ENCODE measurements at regions not wholly inside any gene's neighbourhood (a gene's known extent, or its start where the extent isn't known, plus 50 kb on each side); places are given as distances from the start of the nearest gene placed in this dataset.

- TF ChIP-seq ZNF530 (tag by site-specific recombination; IDR thresholded peaks at IDR 0.05; ENCODE audit: low read depth) (no peak), ZNF366 (tag by site-specific recombination; conservative IDR thresholded peaks at IDR 0.05) (no peak), ZNF148 (tag by site-specific recombination; IDR thresholded peaks at IDR 0.05; ENCODE audit: borderline replicate concordance) (no peak), ZNF169 (tag by site-specific recombination; IDR thresholded peaks at IDR 0.05) (no peak), ZNF350 (tag by site-specific recombination; IDR thresholded peaks at IDR 0.05) (no peak), ZNF311 (tag by site-specific recombination; IDR thresholded peaks at IDR 0.05; ENCODE audit: borderline replicate concordance) (no peak), ZNF624 (tag by site-specific recombination; IDR thresholded peaks at IDR 0.05) (no peak), ZBTB21 (tag by site-specific recombination; IDR thresholded peaks at IDR 0.05) (no peak), ZNF16 (tag by site-specific recombination; IDR thresholded peaks at IDR 0.05; ENCODE audit: low read depth) (no peak), SP7 (tag by site-specific recombination; IDR thresholded peaks at IDR 0.05) (no peak)
- CTCF ChIA-PET: no interaction called here
- no peaks in the 10 kb centered on the region for H3K9me3 ChIP-seq (ENCODE audit: control insufficient read depth, insufficient read depth, low read depth, low read length)
- no peak overlapping the region for H3K27ac ChIP-seq (ENCODE audit: extremely low read depth, low read depth, low read length)
- no peaks in the 10 kb centered on the region for H3K36me3 ChIP-seq (ENCODE audit: control insufficient read depth in 2 of 2, insufficient read depth in 1 of 2, low read length in 2 of 2)
- no peaks in the 10 kb centered on the region for H3K4me1 ChIP-seq (ENCODE audit: control insufficient read depth, insufficient read depth, low read length)
- POLR2A ChIA-PET: no interaction called here
- no peak overlapping the region for H3K4me3 ChIP-seq (ENCODE audit: low read depth, low read length)
These were observed 221.1 kb upstream of the TMTC4 start for GRCh38 chr13:100895651-100896050.

DNA sequence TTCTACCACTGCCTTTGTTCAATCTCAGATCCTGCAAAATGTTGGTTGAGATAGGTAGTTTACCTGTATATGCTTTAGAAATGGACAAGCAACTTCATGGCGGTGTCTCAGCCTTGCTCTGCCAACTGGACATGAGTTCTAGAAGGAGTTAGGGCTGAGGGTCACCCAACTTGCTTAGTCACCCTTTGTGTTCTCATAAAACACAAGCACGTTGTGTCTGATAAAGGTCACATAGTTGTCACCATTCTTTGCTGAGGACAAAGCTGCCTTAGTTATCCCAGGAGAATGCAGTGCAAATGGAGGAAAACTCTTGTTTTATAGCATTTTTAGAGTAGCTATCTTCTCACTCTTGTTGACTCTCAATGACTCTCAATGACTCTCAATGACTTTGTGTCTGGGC, 218.4 kb upstream of the TMTC4 start:
- H3K4me1 ChIP-seq (ENCODE audit: control insufficient read depth, insufficient read depth, low read length): no peaks in the 10 kb centered on the region
- H3K27ac ChIP-seq (ENCODE audit: extremely low read depth, low read depth, low read length): no peak overlapping the region
- no peaks in the 10 kb centered on the region for H3K36me3 ChIP-seq (ENCODE audit: control insufficient read depth in 2 of 2, insufficient read depth in 1 of 2, low read length in 2 of 2)
- POLR2A ChIA-PET: no interaction called here
- CTCF ChIA-PET: interaction anchor here (0.6 kb wide), 1 partner anchor 28 kb away, joined by 5 read pairs; no protein-coding TSS in a partner anchor
- H3K9me3 ChIP-seq (ENCODE audit: control insufficient read depth, insufficient read depth, low read depth, low read length): no peaks in the 10 kb centered on the region
- H3K4me3 ChIP-seq (ENCODE audit: low read depth, low read length): no peak overlapping the region
- no peak for TF ChIP-seq HOXA7 (CRISPR knock-in tag; IDR thresholded peaks at IDR 0.05; ENCODE audit: borderline replicate concordance)
- TF ChIP-seq ZNF274 (IDR thresholded peaks at IDR 0.05; ENCODE audit: low read length): no peak
- TF ChIP-seq ZNF274 (tag by site-specific recombination; IDR thresholded peaks at IDR 0.05; ENCODE audit: borderline replicate concordance): no peak
- TF ChIP-seq ZNF423 (tag by site-specific recombination; IDR thresholded peaks at IDR 0.05): no peak
- TF ChIP-seq PBX3 (CRISPR knock-in tag; IDR thresholded peaks at IDR 0.05): no peak
- no peak for TF ChIP-seq ZNF155 (tag by site-specific recombination; IDR thresholded peaks at IDR 0.05)
- TF ChIP-seq ZNF571 (tag by site-specific recombination; IDR thresholded peaks at IDR 0.05): no peak
- no peak for TF ChIP-seq GLIS2 (tag by site-specific recombination; IDR thresholded peaks at IDR 0.05)

DNA sequence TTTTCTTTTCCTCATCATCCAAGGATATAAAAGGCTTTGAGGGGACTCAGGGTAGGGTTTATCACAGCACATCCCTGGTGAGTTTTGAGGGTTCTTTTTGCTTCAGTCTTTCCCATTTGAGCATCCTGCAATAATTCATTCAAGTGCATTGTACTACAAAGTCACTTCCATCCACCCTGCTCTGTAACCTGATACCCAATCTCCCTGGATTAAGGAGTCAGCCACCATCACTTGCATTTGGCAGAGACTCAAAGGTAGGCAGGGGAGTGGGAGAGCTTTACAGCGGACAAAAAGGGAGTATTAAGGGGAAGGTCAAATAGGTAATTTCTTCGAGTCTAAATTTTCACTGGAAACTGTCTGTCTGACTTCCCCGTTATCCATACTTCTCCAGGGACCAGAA, 216.1 kb upstream of the TMTC4 start:
- CTCF ChIA-PET: no interaction called here
- no peaks in the 10 kb centered on the region for H3K4me1 ChIP-seq (ENCODE audit: control insufficient read depth, insufficient read depth, low read length)
- no peak overlapping the region for H3K4me3 ChIP-seq (ENCODE audit: low read depth, low read length)
- H3K27ac ChIP-seq (ENCODE audit: extremely low read depth, low read depth, low read length): no peak overlapping the region
- POLR2A ChIA-PET: no interaction called here
- H3K36me3 ChIP-seq (ENCODE audit: control insufficient read depth in 2 of 2, insufficient read depth in 1 of 2, low read length in 2 of 2): no peaks in the 10 kb centered on the region
- no peaks in the 10 kb centered on the region for H3K9me3 ChIP-seq (ENCODE audit: control insufficient read depth, insufficient read depth, low read depth, low read length)
- TF ChIP-seq ZFP69B (tag by site-specific recombination; IDR thresholded peaks at IDR 0.05) (no peak), ZNF629 (tag by site-specific recombination; IDR thresholded peaks at IDR 0.05) (no peak), SP7 (tag by site-specific recombination; IDR thresholded peaks at IDR 0.05) (no peak), ZNF660 (tag by site-specific recombination; IDR thresholded peaks at IDR 0.05) (no peak), PRDM1 (tag by site-specific recombination; IDR thresholded peaks at IDR 0.05) (no peak), SP3 (tag by site-specific recombination; IDR thresholded peaks at IDR 0.05) (no peak), ZNF404 (tag by site-specific recombination; IDR thresholded peaks at IDR 0.05) (no peak)
- TF ChIP-seq, protein P1, sequence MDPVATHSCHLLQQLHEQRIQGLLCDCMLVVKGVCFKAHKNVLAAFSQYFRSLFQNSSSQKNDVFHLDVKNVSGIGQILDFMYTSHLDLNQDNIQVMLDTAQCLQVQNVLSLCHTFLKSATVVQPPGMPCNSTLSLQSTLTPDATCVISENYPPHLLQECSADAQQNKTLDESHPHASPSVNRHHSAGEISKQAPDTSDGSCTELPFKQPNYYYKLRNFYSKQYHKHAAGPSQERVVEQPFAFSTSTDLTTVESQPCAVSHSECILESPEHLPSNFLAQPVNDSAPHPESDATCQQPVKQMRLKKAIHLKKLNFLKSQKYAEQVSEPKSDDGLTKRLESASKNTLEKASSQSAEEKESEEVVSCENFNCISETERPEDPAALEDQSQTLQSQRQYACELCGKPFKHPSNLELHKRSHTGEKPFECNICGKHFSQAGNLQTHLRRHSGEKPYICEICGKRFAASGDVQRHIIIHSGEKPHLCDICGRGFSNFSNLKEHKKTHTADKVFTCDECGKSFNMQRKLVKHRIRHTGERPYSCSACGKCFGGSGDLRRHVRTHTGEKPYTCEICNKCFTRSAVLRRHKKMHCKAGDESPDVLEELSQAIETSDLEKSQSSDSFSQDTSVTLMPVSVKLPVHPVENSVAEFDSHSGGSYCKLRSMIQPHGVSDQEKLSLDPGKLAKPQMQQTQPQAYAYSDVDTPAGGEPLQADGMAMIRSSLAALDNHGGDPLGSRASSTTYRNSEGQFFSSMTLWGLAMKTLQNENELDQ (tag by site-specific recombination; IDR thresholded peaks at IDR 0.05; ENCODE audit: low read depth): no peak
- TF ChIP-seq, protein P2, sequence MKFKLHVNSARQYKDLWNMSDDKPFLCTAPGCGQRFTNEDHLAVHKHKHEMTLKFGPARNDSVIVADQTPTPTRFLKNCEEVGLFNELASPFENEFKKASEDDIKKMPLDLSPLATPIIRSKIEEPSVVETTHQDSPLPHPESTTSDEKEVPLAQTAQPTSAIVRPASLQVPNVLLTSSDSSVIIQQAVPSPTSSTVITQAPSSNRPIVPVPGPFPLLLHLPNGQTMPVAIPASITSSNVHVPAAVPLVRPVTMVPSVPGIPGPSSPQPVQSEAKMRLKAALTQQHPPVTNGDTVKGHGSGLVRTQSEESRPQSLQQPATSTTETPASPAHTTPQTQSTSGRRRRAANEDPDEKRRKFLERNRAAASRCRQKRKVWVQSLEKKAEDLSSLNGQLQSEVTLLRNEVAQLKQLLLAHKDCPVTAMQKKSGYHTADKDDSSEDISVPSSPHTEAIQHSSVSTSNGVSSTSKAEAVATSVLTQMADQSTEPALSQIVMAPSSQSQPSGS (tag by site-specific recombination; IDR thresholded peaks at IDR 0.05; ENCODE audit: low read depth): no peak
